ENCODE measurements at regions not wholly inside any gene's neighbourhood (a gene's known extent, or its start where the extent isn't known, plus 50 kb on each side); places are given as distances from the start of the nearest gene placed in this dataset.

GRCh38 chr9:17994695-17995425, 416.0 kb downstream of the SH3GL2 start:
- TF ChIP-seq CTCF (IDR thresholded peaks at IDR 0.05) (no peak), EZH2 (IDR thresholded peaks at IDR 0.05; ENCODE audit: borderline replicate concordance, insufficient read depth, low read depth, low read length, poor library complexity, severe bottlenecking) (no peak)

All from B cell (primary cell).